Body of pancreas (tissue), 4 donors: ENCODE measurements at regions not wholly inside any gene's neighbourhood (a gene's known extent, or its start where the extent isn't known, plus 50 kb on each side); places are given as distances from the start of the nearest gene placed in this dataset.

Experiments used
- ATAC-seq: fragments of 150-250 bp; one replicate; pipeline ENCODE4 v1.9.1; 2016
- DNase-seq, 4 donors: peaks; one replicate each; pipeline ENCODE4 v3.0.0-alpha.2; 2019
- H3K27ac ChIP-seq, 4 donors: fragments of 200-600 bp; sonication (generic); 1 replicate in 3 of 4; 2 replicates in 1 of 4; pipeline versions ENCODE4 v1.5.1 to v1.6.1; 2016 to 2019; ENCODE audit warnings: mild to moderate bottlenecking in 1 of 4, mixed read lengths in 1 of 4, moderate library complexity in 1 of 4
- H3K27me3 ChIP-seq, 2 donors: fragments of 200-600 bp; sonication (generic); one replicate each; pipeline ENCODE4 v1.6.0; 2016; ENCODE audit warnings: mild to moderate bottlenecking in 1 of 2
- H3K36me3 ChIP-seq, 2 donors: fragments of 200-600 bp; sonication (generic); replicated peaks in 1 of 2; 2 replicates each; pipeline ENCODE4 v1.5.1; 2016; ENCODE audit warnings: low read depth in 2 of 2; ENCODE audit not compliant: insufficient read depth in 1 of 2
- H3K4me1 ChIP-seq: fragments of 200-600 bp; sonication (generic); one replicate; pipeline ENCODE4 v1.6.0; 2016
- H3K4me3 ChIP-seq, 2 donors: fragments of 200-600 bp; sonication (generic); 1 replicate in 1 of 2; 2 replicates in 1 of 2; pipeline ENCODE4 v1.5.1; 2016 to 2019
- H3K9me3 ChIP-seq, 3 donors: fragments of 200-600 bp; sonication (generic); 1 replicate in 2 of 3; 2 replicates in 1 of 3; pipeline ENCODE4 v1.5.1; 2016
- POLR2A ChIP-seq, 3 donors: fragments of 450-650 bp; IDR thresholded peaks; one replicate each; pipeline ENCODE4 v1.6.1; 2016; ENCODE audit warnings: antibody characterized with exemption in 3 of 3, mild to moderate bottlenecking in 2 of 3
- WGBS, 2 donors: methylation state at CpG; one replicate each; pipeline ENCODE4 v1.1.5; 2017; 5-methylcytosine and 5-hydroxymethylcytosine counted together
- intact Hi-C: fragments of 100-400 bp; cut with DNase I; formaldehyde crosslinking; loops from one replicate; pipeline ENCODE4 v1.15.1; 2023
- TF ChIP-seq, protein P1 (sequence below), 7 experiments: fragments of 450-650 bp in 4 of 7; fragments of 200-600 bp in 3 of 7; sonication (generic) in 3 of 7; IDR thresholded peaks; one replicate each; pipeline ENCODE4 v1.5.1; 2016 to 2019; ENCODE audit warnings: antibody characterized with exemption in 7 of 7

DNA sequence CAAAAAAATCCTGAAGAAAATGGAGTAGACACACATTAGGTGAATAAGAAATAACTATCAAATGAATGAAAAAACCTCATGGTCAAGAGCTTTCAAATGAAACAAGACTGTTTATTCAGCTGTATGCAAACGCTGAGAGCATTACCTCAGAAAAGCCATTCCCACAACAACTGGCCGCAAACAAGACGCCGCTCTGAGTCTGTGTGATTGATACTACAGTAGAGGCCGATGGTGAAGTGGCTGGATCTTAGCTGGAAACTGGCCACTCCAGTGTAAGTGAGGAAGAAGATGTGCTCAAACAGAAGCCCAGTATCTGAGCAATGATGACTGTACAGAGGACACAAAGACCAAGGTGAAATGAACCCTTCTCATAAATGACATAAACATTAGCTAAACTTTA is 252.4 kb upstream of the GHITM start:
- DNase-seq (no peak), ATAC-seq (no peak)
- Histone ChIP-seq H3K27ac (no peak overlapping the region), H3K4me3 (no peak overlapping the region), H3K4me1 (no peaks in the 10 kb centered on the region), H3K27me3 (no peaks in the 10 kb centered on the region), H3K36me3 (no peaks in the 10 kb centered on the region), H3K9me3 (no peaks in the 10 kb centered on the region)
- no peak for TF ChIP-seq POLR2A (IDR thresholded peaks at IDR 0.05)
- TF ChIP-seq, protein P1, sequence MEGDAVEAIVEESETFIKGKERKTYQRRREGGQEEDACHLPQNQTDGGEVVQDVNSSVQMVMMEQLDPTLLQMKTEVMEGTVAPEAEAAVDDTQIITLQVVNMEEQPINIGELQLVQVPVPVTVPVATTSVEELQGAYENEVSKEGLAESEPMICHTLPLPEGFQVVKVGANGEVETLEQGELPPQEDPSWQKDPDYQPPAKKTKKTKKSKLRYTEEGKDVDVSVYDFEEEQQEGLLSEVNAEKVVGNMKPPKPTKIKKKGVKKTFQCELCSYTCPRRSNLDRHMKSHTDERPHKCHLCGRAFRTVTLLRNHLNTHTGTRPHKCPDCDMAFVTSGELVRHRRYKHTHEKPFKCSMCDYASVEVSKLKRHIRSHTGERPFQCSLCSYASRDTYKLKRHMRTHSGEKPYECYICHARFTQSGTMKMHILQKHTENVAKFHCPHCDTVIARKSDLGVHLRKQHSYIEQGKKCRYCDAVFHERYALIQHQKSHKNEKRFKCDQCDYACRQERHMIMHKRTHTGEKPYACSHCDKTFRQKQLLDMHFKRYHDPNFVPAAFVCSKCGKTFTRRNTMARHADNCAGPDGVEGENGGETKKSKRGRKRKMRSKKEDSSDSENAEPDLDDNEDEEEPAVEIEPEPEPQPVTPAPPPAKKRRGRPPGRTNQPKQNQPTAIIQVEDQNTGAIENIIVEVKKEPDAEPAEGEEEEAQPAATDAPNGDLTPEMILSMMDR (IDR thresholded peaks at IDR 0.05), result no peak
- WGBS, 2 donors, result 34 to 43% methylated on average over 5 of the region's 5 CpGs
- intact Hi-C loops, result no loop called here

DNA sequence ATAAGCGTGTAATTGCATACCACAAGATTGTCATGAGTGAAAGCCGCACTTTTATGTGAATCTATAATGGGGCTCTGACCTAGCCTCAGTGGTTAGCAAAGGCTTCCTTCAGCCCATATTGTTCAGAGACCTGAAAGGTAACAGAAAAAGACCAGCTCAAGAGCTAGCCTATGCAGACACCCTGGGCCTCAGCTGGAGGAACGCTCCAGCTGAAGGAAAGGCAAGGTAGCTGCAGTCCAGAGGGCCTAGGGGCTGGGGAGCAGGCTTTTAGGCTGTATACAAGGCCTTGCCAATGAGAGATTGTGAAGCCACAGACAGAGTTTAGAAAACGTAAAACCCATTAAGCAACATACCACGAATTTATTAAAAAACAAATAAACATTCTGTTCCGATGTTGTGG is 246.6 kb upstream of the GHITM start:
- DNase-seq, result no peak
- no peak for ATAC-seq
- intact Hi-C loops, result no loop called here
- H3K27me3 ChIP-seq, result no peaks in the 10 kb centered on the region
- H3K4me1 ChIP-seq, result no peaks in the 10 kb centered on the region
- no peaks in the 10 kb centered on the region for H3K36me3 ChIP-seq
- H3K4me3 ChIP-seq, result no peak overlapping the region
- no peaks in the 10 kb centered on the region for H3K9me3 ChIP-seq
- WGBS, 2 donors, result 74 to 76% methylated on average over 6 of the region's 6 CpGs
- no peak overlapping the region for H3K27ac ChIP-seq
- TF ChIP-seq, protein P1 (IDR thresholded peaks at IDR 0.05), result no peak
- TF ChIP-seq POLR2A (IDR thresholded peaks at IDR 0.05), result no peak

DNA sequence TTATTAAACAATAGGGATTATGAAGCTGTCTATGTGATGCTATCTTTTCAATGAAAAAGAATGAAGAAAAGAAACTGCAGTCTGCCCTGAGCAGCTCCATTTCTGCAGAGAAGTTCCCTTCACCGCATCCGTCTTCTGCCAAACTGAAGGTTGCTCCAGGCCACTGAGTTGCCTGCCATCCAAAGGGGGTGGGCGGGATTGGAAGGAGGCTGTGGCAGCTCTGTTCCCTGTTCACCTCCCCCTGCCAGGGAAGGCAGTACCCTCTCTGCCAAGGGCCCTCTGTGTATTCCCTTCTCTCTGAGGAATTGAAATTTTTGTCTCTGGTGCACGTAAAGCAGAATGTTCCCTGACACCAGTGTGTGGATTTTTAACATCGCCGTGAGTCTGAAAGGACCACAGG is 243.1 kb upstream of the GHITM start:
- Histone ChIP-seq H3K36me3 (no peaks in the 10 kb centered on the region), H3K27me3 (no peaks in the 10 kb centered on the region), H3K4me1 (no peaks in the 10 kb centered on the region), H3K9me3 (no peaks in the 10 kb centered on the region), H3K4me3 (no peak overlapping the region), H3K27ac (no peak overlapping the region)
- ATAC-seq (no peak), DNase-seq (no peak)
- intact Hi-C loops, result no loop called here
- no peak for TF ChIP-seq POLR2A (IDR thresholded peaks at IDR 0.05)
- TF ChIP-seq, protein P1 (IDR thresholded peaks at IDR 0.05), result no peak
- 86 to 87% methylated on average over 6 of the region's 6 CpGs for WGBS, 2 donors

DNA sequence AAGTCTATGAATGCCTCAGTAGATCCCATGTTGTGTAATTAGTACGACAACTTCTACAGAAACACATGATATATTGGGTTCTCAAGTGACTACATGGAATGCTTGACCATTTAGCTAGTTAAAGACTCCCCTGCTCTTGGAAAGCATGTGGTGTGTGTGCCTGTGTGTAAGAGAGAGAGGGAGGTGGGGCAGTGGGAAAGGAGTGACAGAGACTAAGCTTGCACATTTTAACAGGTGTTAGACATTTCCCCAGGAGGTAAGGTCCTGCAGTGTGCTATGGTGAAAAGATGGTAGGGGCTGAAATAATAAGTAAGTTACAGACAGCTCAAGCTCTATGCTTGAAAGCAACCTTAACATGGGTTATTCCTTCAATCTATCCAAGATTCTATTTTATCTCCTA is 241.7 kb upstream of the GHITM start:
- DNase-seq (no peak), ATAC-seq (no peak)
- H3K4me1 ChIP-seq, result no peaks in the 10 kb centered on the region
- no peak overlapping the region for H3K4me3 ChIP-seq
- no peak for TF ChIP-seq POLR2A (IDR thresholded peaks at IDR 0.05)
- TF ChIP-seq, protein P1 (IDR thresholded peaks at IDR 0.05), result no peak
- intact Hi-C loops, result no loop called here
- no peaks in the 10 kb centered on the region for H3K27me3 ChIP-seq
- H3K36me3 ChIP-seq, result no peaks in the 10 kb centered on the region
- 22 to 37% methylated on average over 1 of the region's 1 CpG for WGBS, 2 donors
- no peaks in the 10 kb centered on the region for H3K9me3 ChIP-seq
- no peak overlapping the region for H3K27ac ChIP-seq

DNA sequence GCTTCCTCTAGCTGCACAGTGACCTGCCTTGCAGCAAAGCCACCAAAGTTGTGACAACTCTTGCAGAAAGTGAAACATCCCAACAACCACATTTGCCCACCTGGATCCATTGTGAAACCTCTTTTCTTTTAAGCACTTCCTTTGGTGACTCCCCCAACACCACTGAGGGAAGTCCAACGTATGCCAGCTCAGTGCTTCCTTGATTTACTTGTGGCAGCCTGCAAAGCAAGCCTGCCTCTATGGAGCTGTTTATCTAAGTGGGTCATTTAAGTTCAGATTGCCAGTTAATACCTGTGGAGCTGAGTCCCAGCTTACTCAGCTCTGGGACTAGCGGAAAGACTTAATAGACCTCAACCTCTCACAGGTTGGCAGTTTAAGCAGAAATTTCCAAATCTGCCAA is 230.8 kb upstream of the GHITM start:
- Histone ChIP-seq H3K36me3 (no peaks in the 10 kb centered on the region), H3K4me1 (no peaks in the 10 kb centered on the region), H3K4me3 (no peak overlapping the region), H3K9me3 (no peaks in the 10 kb centered on the region), H3K27me3 (no peaks in the 10 kb centered on the region), H3K27ac (no peak overlapping the region)
- intact Hi-C loops, result no loop called here
- DNase-seq, result no peak
- TF ChIP-seq POLR2A (IDR thresholded peaks at IDR 0.05), result no peak
- TF ChIP-seq, protein P1 (IDR thresholded peaks at IDR 0.05), result no peak
- no peak for ATAC-seq
- WGBS, 2 donors, result 49 to 55% methylated on average over 2 of the region's 2 CpGs
